ENCODE measurements at regions not wholly inside any gene's neighbourhood (a gene's known extent, or its start where the extent isn't known, plus 50 kb on each side); places are given as distances from the start of the nearest gene placed in this dataset.

- TF ChIP-seq CTCF (IDR thresholded peaks at IDR 0.05): no peak
- Mint-ChIP-seq H3K9me3 (no peaks in the 10 kb centered on the region), H3K4me1 (ENCODE audit: low read depth) (no peaks in the 10 kb centered on the region), H3K4me3 (no peak overlapping the region), H3K27me3 (peaks cover 9% of the 10 kb centered on the region), H3K27ac (no peak overlapping the region), H3K36me3 (ENCODE audit: low read depth) (no peaks in the 10 kb centered on the region)
- peaks cover 0 to 3% of the 10 kb centered on the region in 2 experiments for H3K27me3 ChIP-seq (ENCODE audit: control insufficient read depth in 1 of 2, insufficient read depth in 2 of 2, low read length in 2 of 2)
- no peak overlapping the region for H3K27ac ChIP-seq (ENCODE audit: low read depth in 1 of 2, low read length in 2 of 2)
- no peaks in the 10 kb centered on the region for H3K4me1 ChIP-seq (ENCODE audit: insufficient read depth, low read length)
- no peaks in the 10 kb centered on the region for H3K9me3 ChIP-seq (ENCODE audit: control insufficient read depth in 1 of 2, insufficient read depth in 1 of 2, low read length in 2 of 2)
- DNase-seq (no peak), ATAC-seq (ENCODE audit: poor library complexity) (no peak)
- intact Hi-C loops (cut with DNase I, micrococcal nuclease): no loop called here
- POLR2A ChIA-PET: no interaction called here
- H3K4me3 ChIP-seq (ENCODE audit: low read length): no peak overlapping the region
- H3K36me3 ChIP-seq (ENCODE audit: insufficient read depth, low read length): no peaks in the 10 kb centered on the region
- CTCF ChIA-PET: no interaction called here
Measured at GRCh38 chr12:5123921-5124320, 80.2 kb downstream of the KCNA5 start.

DNA sequence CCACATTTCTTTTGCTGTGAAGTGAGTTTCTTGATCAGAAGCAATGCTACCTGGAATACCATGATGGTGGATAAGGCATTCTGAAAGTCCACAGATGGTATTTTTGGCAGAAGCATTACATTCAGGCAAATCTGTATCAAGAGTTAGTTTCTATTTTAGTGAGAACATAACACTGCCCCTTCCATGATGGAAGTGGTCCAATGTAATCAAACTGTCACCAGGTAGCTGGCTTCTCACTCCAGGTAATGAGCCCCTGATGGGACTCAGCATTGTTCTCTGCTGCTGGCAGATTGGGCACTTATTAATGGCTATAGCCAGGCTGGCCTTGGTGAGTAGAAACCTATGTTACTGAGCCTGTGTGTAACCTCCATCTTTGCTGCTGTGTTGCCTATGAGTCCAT is 80.7 kb downstream of the KCNA5 start:
- H3K9me3 ChIP-seq (ENCODE audit: control insufficient read depth in 1 of 2, insufficient read depth in 1 of 2, low read length in 2 of 2): no peaks in the 10 kb centered on the region
- Mint-ChIP-seq H3K27me3 (peaks cover 9% of the 10 kb centered on the region), H3K4me3 (no peak overlapping the region), H3K36me3 (ENCODE audit: low read depth) (no peaks in the 10 kb centered on the region), H3K4me1 (ENCODE audit: low read depth) (no peaks in the 10 kb centered on the region), H3K9me3 (no peaks in the 10 kb centered on the region), H3K27ac (no peak overlapping the region)
- ATAC-seq (ENCODE audit: poor library complexity) (no peak), DNase-seq (no peak)
- no peak overlapping the region for H3K27ac ChIP-seq (ENCODE audit: low read depth in 1 of 2, low read length in 2 of 2)
- ChIA-PET CTCF (no interaction called here), POLR2A (no interaction called here)
- H3K4me1 ChIP-seq (ENCODE audit: insufficient read depth, low read length): no peaks in the 10 kb centered on the region
- no peak for TF ChIP-seq CTCF (IDR thresholded peaks at IDR 0.05)
- intact Hi-C loops (cut with DNase I, micrococcal nuclease): no loop called here
- H3K4me3 ChIP-seq (ENCODE audit: low read length): no peak overlapping the region
- H3K36me3 ChIP-seq (ENCODE audit: insufficient read depth, low read length): no peaks in the 10 kb centered on the region
- H3K27me3 ChIP-seq (ENCODE audit: control insufficient read depth in 1 of 2, insufficient read depth in 2 of 2, low read length in 2 of 2): peaks cover 0 to 3% of the 10 kb centered on the region in 2 experiments

DNA sequence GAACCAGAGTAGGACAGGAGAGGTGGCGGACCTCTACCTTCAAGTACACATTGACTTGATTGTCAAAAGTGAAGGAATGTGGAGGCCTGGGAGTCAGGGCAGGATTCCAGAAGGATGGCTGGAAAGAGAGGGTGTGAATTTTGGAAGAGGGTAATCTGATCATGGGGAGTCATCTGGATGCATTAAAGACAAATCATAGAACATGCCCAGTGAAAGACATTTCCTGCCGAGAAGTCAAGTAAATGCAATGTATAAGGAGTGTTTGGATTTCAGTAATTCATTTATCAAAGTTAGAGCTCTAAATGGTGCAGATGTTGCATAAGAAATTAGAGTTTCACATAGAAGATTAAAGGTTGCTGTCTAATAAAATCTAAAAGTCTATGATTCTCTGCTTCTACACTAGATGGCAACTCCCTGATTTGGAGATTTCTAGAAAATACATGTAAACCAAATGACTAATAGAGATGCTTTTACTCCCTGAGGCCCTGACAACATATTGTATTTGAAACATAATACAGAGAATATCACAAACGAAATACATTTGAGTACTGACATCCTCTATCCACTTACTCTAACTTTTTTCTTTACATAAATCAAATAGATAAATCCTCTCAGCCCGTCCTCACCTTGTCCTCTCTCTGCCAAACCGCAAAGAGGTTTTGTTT is 91.3 kb downstream of the KCNA5 start:
- no peak for DNase-seq
- CTCF ChIA-PET: no interaction called here

More for the DNA sequence above, 91.3 kb downstream of the KCNA5 start:
- Mint-ChIP-seq H3K4me1 (ENCODE audit: low read depth) (no peaks in the 10 kb centered on the region), H3K4me3 (no peak overlapping the region), H3K9me3 (no peaks in the 10 kb centered on the region), H3K36me3 (ENCODE audit: low read depth) (no peaks in the 10 kb centered on the region), H3K27me3 (peaks cover 48% of the 10 kb centered on the region), H3K27ac (no peak overlapping the region)
- Histone ChIP-seq H3K4me3 (ENCODE audit: low read length) (no peak overlapping the region), H3K4me1 (ENCODE audit: insufficient read depth, low read length) (no peaks in the 10 kb centered on the region), H3K27me3 (ENCODE audit: control insufficient read depth in 1 of 2, insufficient read depth in 2 of 2, low read length in 2 of 2) (peaks cover 4 to 10% of the 10 kb centered on the region in 2 experiments), H3K27ac (ENCODE audit: low read depth in 1 of 2, low read length in 2 of 2) (no peak overlapping the region), H3K9me3 (ENCODE audit: control insufficient read depth in 1 of 2, insufficient read depth in 1 of 2, low read length in 2 of 2) (no peaks in the 10 kb centered on the region), H3K36me3 (ENCODE audit: insufficient read depth, low read length) (no peaks in the 10 kb centered on the region)
- intact Hi-C loops (cut with DNase I, micrococcal nuclease): no loop called here
- ATAC-seq (ENCODE audit: poor library complexity): no peak
- POLR2A ChIA-PET: no interaction called here
- TF ChIP-seq CTCF (IDR thresholded peaks at IDR 0.05): no peak

Measured in CD4-positive, alpha-beta T cell (primary cell).